ENCODE measurements at regions not wholly inside any gene's neighbourhood (a gene's known extent, or its start where the extent isn't known, plus 50 kb on each side); places are given as distances from the start of the nearest gene placed in this dataset.

DNA sequence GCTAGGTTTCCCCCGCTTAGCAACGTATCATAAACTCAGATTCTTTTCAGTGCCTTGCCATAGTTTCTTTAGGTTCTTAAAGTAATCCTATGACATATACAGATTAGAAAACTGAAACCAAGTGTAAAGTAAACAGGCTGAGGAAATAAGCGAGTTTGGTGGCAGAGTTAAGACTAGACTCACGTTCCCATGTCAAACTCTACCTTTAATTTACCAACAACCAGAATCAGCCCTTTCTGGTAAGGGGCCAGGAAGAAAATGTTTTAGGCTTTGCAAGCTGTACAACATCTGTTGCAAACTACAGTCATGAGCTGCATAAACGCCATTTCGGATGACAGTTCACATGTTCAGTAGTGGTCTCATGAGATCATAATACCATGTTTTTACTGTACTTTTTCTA lies 128.0 kb upstream of the PRICKLE2 start:
- ATAC-seq: no peak
- H3K4me2 ChIP-seq: no peak overlapping the region; the same call in 2 of the 3 replicates

GRCh38 chr3:64352639-64352992 lies 127.3 kb upstream of the PRICKLE2 start:
- Histone ChIP-seq H3K9me3 (no peaks in the 10 kb centered on the region), H3K4me2 (peak overlapping the region; percentile 36; the same call in 1 of the 3 replicates), H3K4me1 (peaks cover 39% of the 10 kb centered on the region), H3K4me3 (no peak overlapping the region), H3K27ac (peak overlapping the region; percentile 29 to 79; a peak in 4 of 6 replicates)
- 83% methylated on average over 1 of the region's 1 CpG for WGBS (ENCODE audit: missing lambda C conversion rate)
- no peak for DNase-seq (ENCODE audit: low read depth in 1 of 2, low spot score in 1 of 2)
- no peak for ATAC-seq
- no peak for FAIRE-seq
- POLR2A ChIA-PET: no interaction called here
- CTCF ChIA-PET: no interaction called here
- TF ChIP-seq GATA3 (IDR thresholded peaks at IDR 0.05; ENCODE audit: borderline replicate concordance) (no peak), NR3C1 (IDR thresholded peaks at IDR 0.05) (no peak), RCOR1 (IDR thresholded peaks at IDR 0.05; ENCODE audit: low read depth, low read length) (no peak), CHD2 (IDR thresholded peaks at IDR 0.05; ENCODE audit: low read length, partially characterized antibody) (no peak), HOXB5 (CRISPR knock-in tag; IDR thresholded peaks at IDR 0.05) (no peak)
- TF ChIP-seq, protein P1, sequence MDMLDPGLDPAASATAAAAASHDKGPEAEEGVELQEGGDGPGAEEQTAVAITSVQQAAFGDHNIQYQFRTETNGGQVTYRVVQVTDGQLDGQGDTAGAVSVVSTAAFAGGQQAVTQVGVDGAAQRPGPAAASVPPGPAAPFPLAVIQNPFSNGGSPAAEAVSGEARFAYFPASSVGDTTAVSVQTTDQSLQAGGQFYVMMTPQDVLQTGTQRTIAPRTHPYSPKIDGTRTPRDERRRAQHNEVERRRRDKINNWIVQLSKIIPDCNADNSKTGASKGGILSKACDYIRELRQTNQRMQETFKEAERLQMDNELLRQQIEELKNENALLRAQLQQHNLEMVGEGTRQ (IDR thresholded peaks at IDR 0.05): no peak

More for the DNA sequence above, 128.0 kb upstream of the PRICKLE2 start:
- peak overlapping the region; percentile 16 to 35; a peak in 2 of 6 replicates for H3K27ac ChIP-seq
- ChIA-PET POLR2A (no interaction called here), CTCF (no interaction called here)
- TF ChIP-seq NPAS2 (CRISPR knock-in tag; IDR thresholded peaks at IDR 0.05; ENCODE audit: borderline replicate concordance) (no peak), REST (IDR thresholded peaks at IDR 0.05) (no peak), JUNB (IDR thresholded peaks at IDR 0.05) (no peak), NFE2L2 (conservative IDR thresholded peaks at IDR 0.05; ENCODE audit: low read length) (no peak)
- TF ChIP-seq, protein P1 (IDR thresholded peaks at IDR 0.05): no peak
- 82% methylated on average over 6 of the region's 6 CpGs for WGBS (ENCODE audit: missing lambda C conversion rate)
- H3K9me3 ChIP-seq: no peaks in the 10 kb centered on the region
- H3K4me1 ChIP-seq: peaks cover 39% of the 10 kb centered on the region
- DNase-seq (ENCODE audit: low read depth in 1 of 2, low spot score in 1 of 2) (no peak), FAIRE-seq (no peak)
- no peak overlapping the region for H3K4me3 ChIP-seq

DNA sequence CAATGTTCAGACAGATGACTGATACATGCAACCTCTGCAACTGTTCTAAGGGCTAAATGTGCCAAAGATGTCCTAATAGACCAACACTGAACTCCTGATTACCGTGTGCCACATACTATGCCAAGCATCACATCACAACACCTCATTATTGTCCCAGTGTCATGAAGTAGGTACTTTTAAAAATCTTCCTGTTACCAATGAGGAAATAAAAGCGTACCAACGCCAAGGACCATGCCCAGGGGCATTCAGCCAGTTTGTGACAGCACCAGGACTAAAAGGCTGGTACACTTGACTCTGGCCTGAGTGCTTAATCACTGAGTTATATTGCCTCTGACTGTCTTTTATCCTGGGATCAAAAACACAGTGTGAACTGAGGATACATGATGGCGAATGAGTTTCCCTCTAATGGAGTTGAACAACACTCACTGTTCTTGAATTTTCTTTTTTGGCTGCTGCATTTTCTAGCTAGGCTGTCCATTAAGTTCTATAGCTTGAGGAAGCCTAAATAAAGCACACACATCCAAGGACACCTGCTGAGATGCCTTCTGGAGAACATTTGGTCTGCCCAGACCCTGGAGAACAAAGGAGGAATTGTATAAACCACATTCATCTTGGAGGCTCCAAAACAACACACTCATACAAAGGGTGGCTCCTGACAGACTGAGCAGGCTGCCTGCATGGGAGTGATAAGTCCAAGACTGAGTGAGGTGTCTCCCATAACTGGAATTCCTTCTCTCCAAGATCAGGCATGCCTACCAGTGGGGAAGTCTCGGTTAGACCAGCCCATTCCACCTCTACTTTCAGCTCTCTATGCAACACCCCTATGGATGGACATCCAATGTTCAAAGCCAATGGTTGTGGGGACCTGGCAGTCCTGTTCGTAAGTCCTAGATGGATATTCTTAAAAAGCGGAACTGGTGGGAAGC lies 126.7 kb upstream of the PRICKLE2 start:
- ATAC-seq (peak in 1 of 2 experiments; percentile 61; a peak in 3 of 6 replicates), DNase-seq (ENCODE audit: low read depth in 1 of 2, low spot score in 1 of 2) (peak in 1 of 2 experiments; percentile 7), FAIRE-seq (no peak)
- Histone ChIP-seq H3K4me1 (peaks cover 39% of the 10 kb centered on the region), H3K4me2 (peak overlapping the region; percentile 36; the same call in 2 of the 3 replicates), H3K4me3 (no peak overlapping the region), H3K9me3 (no peaks in the 10 kb centered on the region), H3K27ac (peak overlapping the region; percentile 29 to 79; a peak in 5 of 6 replicates)
- 72% methylated on average over 7 of the region's 7 CpGs for WGBS (ENCODE audit: missing lambda C conversion rate)
- POLR2A ChIA-PET: no interaction called here
- CTCF ChIA-PET: no interaction called here
- TF ChIP-seq CBX2 (IDR thresholded peaks at IDR 0.05; ENCODE audit: borderline replicate concordance, low read depth) (no peak), SMC3 (IDR thresholded peaks at IDR 0.05) (no peak), RARB (CRISPR knock-in tag; IDR thresholded peaks at IDR 0.05) (no peak), HDAC2 (IDR thresholded peaks at IDR 0.05) (no peak)
- TF ChIP-seq, protein P2, sequence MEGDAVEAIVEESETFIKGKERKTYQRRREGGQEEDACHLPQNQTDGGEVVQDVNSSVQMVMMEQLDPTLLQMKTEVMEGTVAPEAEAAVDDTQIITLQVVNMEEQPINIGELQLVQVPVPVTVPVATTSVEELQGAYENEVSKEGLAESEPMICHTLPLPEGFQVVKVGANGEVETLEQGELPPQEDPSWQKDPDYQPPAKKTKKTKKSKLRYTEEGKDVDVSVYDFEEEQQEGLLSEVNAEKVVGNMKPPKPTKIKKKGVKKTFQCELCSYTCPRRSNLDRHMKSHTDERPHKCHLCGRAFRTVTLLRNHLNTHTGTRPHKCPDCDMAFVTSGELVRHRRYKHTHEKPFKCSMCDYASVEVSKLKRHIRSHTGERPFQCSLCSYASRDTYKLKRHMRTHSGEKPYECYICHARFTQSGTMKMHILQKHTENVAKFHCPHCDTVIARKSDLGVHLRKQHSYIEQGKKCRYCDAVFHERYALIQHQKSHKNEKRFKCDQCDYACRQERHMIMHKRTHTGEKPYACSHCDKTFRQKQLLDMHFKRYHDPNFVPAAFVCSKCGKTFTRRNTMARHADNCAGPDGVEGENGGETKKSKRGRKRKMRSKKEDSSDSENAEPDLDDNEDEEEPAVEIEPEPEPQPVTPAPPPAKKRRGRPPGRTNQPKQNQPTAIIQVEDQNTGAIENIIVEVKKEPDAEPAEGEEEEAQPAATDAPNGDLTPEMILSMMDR (IDR thresholded peaks at IDR 0.05): no peak
